Peyer's patch (tissue), 4 donors: ENCODE measurements at regions not wholly inside any gene's neighbourhood (a gene's known extent, or its start where the extent isn't known, plus 50 kb on each side); places are given as distances from the start of the nearest gene placed in this dataset.
"Not testable (repeated sequence)": the region's sequence is repeated elsewhere in the genome, so short reads cannot be mapped to it uniquely, and the experiment has no call there.

Experiments used
- DNase-seq, 3 donors: peaks; one replicate each; pipeline ENCODE4 v3.0.0-alpha.2; 2017 to 2019
- H3K27ac ChIP-seq, 4 donors: fragments of 200-600 bp; sonication (generic); one replicate each; pipeline ENCODE4 v1.5.1; 2016 to 2019
- H3K27me3 ChIP-seq, 2 donors: fragments of 200-600 bp; sonication (generic); one replicate each; pipeline ENCODE4 v1.5.1; 2019
- H3K36me3 ChIP-seq, 3 donors: fragments of 200-600 bp; sonication (generic); one replicate each; pipeline ENCODE4 v1.5.1; 2016 to 2019
- H3K4me1 ChIP-seq, 4 donors: fragments of 200-600 bp; sonication (generic); one replicate each; pipeline ENCODE4 v1.5.1; 2016 to 2019
- H3K4me3 ChIP-seq, 4 donors: fragments of 200-600 bp; sonication (generic); 1 replicate in 3 of 4; 2 replicates in 1 of 4; pipeline ENCODE4 v1.5.1; 2016 to 2019; ENCODE audit warnings: mild to moderate bottlenecking in 1 of 4
- H3K9me3 ChIP-seq, 4 donors: fragments of 200-600 bp; sonication (generic); one replicate each; pipeline ENCODE4 v1.5.1; 2016 to 2019; ENCODE audit warnings: mild to moderate bottlenecking in 1 of 4
- POLR2A ChIP-seq, 2 donors: fragments of 450-650 bp; IDR thresholded peaks; one replicate each; pipeline ENCODE4 v1.5.1; 2017; ENCODE audit warnings: antibody characterized with exemption in 2 of 2, mild to moderate bottlenecking in 2 of 2, moderate library complexity in 2 of 2
- TF ChIP-seq, protein P1 (sequence below), 6 experiments: fragments of 450-650 bp in 4 of 6; fragments of 200-600 bp in 2 of 6; sonication (generic) in 1 of 6; IDR thresholded peaks; one replicate each; pipeline ENCODE4 v1.5.1; 2017 to 2019; ENCODE audit warnings: antibody characterized with exemption in 6 of 6, mild to moderate bottlenecking in 3 of 6, moderate library complexity in 1 of 6

- peaks cover 0 to 9% (median 4%) of the 10 kb centered on the region in 4 donors for H3K9me3 ChIP-seq
- H3K27ac ChIP-seq = peak overlapping the region in 2 of 4 donors; percentile 52 to 64
- H3K4me3 ChIP-seq = peak overlapping the region; percentile 35 to 71 (median 46)
- H3K27me3 ChIP-seq = no peaks in the 10 kb centered on the region
- no peaks in the 10 kb centered on the region for H3K36me3 ChIP-seq
- H3K4me1 ChIP-seq = peaks cover 0 to 9% (median 0%) of the 10 kb centered on the region in 4 donors
- TF ChIP-seq, protein P1, sequence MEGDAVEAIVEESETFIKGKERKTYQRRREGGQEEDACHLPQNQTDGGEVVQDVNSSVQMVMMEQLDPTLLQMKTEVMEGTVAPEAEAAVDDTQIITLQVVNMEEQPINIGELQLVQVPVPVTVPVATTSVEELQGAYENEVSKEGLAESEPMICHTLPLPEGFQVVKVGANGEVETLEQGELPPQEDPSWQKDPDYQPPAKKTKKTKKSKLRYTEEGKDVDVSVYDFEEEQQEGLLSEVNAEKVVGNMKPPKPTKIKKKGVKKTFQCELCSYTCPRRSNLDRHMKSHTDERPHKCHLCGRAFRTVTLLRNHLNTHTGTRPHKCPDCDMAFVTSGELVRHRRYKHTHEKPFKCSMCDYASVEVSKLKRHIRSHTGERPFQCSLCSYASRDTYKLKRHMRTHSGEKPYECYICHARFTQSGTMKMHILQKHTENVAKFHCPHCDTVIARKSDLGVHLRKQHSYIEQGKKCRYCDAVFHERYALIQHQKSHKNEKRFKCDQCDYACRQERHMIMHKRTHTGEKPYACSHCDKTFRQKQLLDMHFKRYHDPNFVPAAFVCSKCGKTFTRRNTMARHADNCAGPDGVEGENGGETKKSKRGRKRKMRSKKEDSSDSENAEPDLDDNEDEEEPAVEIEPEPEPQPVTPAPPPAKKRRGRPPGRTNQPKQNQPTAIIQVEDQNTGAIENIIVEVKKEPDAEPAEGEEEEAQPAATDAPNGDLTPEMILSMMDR (IDR thresholded peaks at IDR 0.05) = no peak
- no peak for TF ChIP-seq POLR2A (IDR thresholded peaks at IDR 0.05)
- DNase-seq = peak; percentile 77 to 88 (median 88)
These were observed 98.0 kb upstream of the ZNF722 start for GRCh38 chr7:63900394-63901203.

- not testable (repeated sequence) for H3K27me3 ChIP-seq
These were observed 97.5 kb upstream of the ZNF722 start for GRCh38 chr7:63901204-63901506.

GRCh38 chr7:63918986-63919385 lies 79.7 kb upstream of the ZNF722 start:
- no peaks in the 10 kb centered on the region for H3K36me3 ChIP-seq
- TF ChIP-seq POLR2A (IDR thresholded peaks at IDR 0.05) = no peak
- TF ChIP-seq, protein P1 (IDR thresholded peaks at IDR 0.05) = no peak
- no peaks in the 10 kb centered on the region for H3K27me3 ChIP-seq
- H3K4me1 ChIP-seq = no peaks in the 10 kb centered on the region
- H3K9me3 ChIP-seq = peaks cover 0 to 3% (median 0%) of the 10 kb centered on the region in 4 donors
- no peak for DNase-seq
- no peak overlapping the region for H3K27ac ChIP-seq
- H3K4me3 ChIP-seq = no peak overlapping the region

More at GRCh38 chr7:63901204-63901506, 97.5 kb upstream of the ZNF722 start:
- not testable (repeated sequence) for H3K36me3 ChIP-seq, H3K9me3 ChIP-seq, DNase-seq, H3K4me1 ChIP-seq
- peak overlapping the region in 2 of 4 donors; percentile 52 to 64 for H3K27ac ChIP-seq
- peak overlapping the region; percentile 35 to 71 (median 46) for H3K4me3 ChIP-seq

- DNase-seq = no peak
- H3K4me1 ChIP-seq = no peaks in the 10 kb centered on the region
- H3K9me3 ChIP-seq = peaks cover 0 to 3% (median 0%) of the 10 kb centered on the region in 4 donors
- peak overlapping the region in 3 of 4 donors; percentile 76 to 81 (median 79) for H3K27ac ChIP-seq
- H3K4me3 ChIP-seq = peak overlapping the region; percentile 46 to 74 (median 53)
- no peaks in the 10 kb centered on the region for H3K27me3 ChIP-seq
- no peaks in the 10 kb centered on the region for H3K36me3 ChIP-seq
- TF ChIP-seq, protein P1 (IDR thresholded peaks at IDR 0.05) = no peak
- TF ChIP-seq POLR2A (IDR thresholded peaks at IDR 0.05) = no peak
These were observed 73.4 kb upstream of the ZNF722 start for GRCh38 chr7:63925262-63925625.

GRCh38 chr7:63925626-63926460 lies 72.8 kb upstream of the ZNF722 start:
- Histone ChIP-seq H3K27ac (peak overlapping the region; percentile 30 to 81 (median 78)), H3K4me3 (peak overlapping the region; percentile 46 to 74 (median 53)), H3K27me3 (no peaks in the 10 kb centered on the region), H3K4me1 (no peaks in the 10 kb centered on the region), H3K9me3 (peaks cover 0 to 3% (median 0%) of the 10 kb centered on the region in 4 donors), H3K36me3 (no peaks in the 10 kb centered on the region)
- DNase-seq = peak; percentile 78 to 93 (median 82)
- TF ChIP-seq, protein P1 (IDR thresholded peaks at IDR 0.05) = no peak
- no peak for TF ChIP-seq POLR2A (IDR thresholded peaks at IDR 0.05)

DNA sequence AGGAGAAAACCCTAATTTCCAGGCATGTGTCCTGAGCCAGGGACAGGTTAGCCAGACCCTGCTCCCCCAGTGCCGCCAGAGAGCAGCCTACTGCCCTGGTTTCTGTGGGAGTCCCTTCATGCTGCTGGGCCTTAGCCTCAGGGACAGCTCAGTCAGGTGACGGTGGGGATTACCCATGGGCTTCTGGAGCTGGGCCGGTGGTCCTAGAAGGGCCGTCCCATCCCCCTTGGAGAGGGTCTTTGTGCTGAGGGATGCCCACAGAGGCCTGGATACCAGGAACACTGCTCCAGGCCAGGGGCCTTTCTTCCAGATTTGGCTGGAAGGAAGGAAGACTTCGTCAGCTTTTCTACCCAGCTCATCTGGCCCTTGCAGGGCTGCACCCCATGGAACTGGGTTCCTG lies 71.4 kb upstream of the ZNF722 start:
- DNase-seq = no peak
- no peaks in the 10 kb centered on the region for H3K36me3 ChIP-seq
- H3K27me3 ChIP-seq = no peaks in the 10 kb centered on the region
- TF ChIP-seq, protein P1 (IDR thresholded peaks at IDR 0.05) = no peak
- no peak for TF ChIP-seq POLR2A (IDR thresholded peaks at IDR 0.05)
- no peaks in the 10 kb centered on the region for H3K9me3 ChIP-seq
- H3K4me1 ChIP-seq = no peaks in the 10 kb centered on the region
- H3K27ac ChIP-seq = no peak overlapping the region
- peak overlapping the region in 1 of 4 donors; percentile 74 for H3K4me3 ChIP-seq
